H1 (cell line): ENCODE measurements at regions not wholly inside any gene's neighbourhood (a gene's known extent, or its start where the extent isn't known, plus 50 kb on each side); places are given as distances from the start of the nearest gene placed in this dataset.
"Not testable (repeated sequence)": the region's sequence is repeated elsewhere in the genome, so short reads cannot be mapped to it uniquely, and the experiment has no call there.

Source experiments
- CTCF ChIA-PET: fragments of 300-600 bp; sonication (Branson Sonifier 250); formaldehyde crosslinking; loops from one replicate; lab custom pipeline; 2021; ENCODE audit not compliant: partially characterized antibody; lab: Charles Lee
- POLR2A ChIA-PET: fragments of 300-600 bp; sonication (Branson Sonifier 250); formaldehyde crosslinking; loops from one replicate; lab custom pipeline; 2021; ENCODE audit warnings: inconsistent platforms; ENCODE audit not compliant: partially characterized antibody; lab: Charles Lee
- DNase-seq, 2 experiments: peaks; one replicate each; pipeline versions ENCODE4 v3.0.0 to v3.0.0-alpha.2; 2010 to 2022; ENCODE audit warnings: low spot score in 2 of 2, low read depth in 1 of 2, mixed read lengths in 1 of 2
- FAIRE-seq: peaks from 2 replicates; lab custom pipeline; 2011; peaks lifted over from hg19 to GRCh38; lab: Jason Lieb, UNC
- H2AFZ ChIP-seq: 2 replicates; pipeline ENCODE4 v1.8.1; 2012; ENCODE audit warnings: low read length, inconsistent platforms
- H2AK5ac ChIP-seq: 2 replicates; pipeline ENCODE4 v1.6.1; 2013; ENCODE audit warnings: low read depth, low read length
- H2BK120ac ChIP-seq: replicated peaks from 2 replicates; pipeline ENCODE3; 2013; ENCODE audit warnings: low read depth, low read length, inconsistent platforms
- H2BK12ac ChIP-seq: 2 replicates; pipeline ENCODE4 v1.6.1; 2013; ENCODE audit warnings: low read depth, low read length
- H2BK15ac ChIP-seq: 2 replicates; pipeline ENCODE4 v1.6.1; 2013; ENCODE audit warnings: low read length
- H2BK20ac ChIP-seq: 2 replicates; pipeline ENCODE4 v1.6.1; 2013; ENCODE audit warnings: low read length
- H2BK5ac ChIP-seq: 2 replicates; pipeline ENCODE4 v1.6.1; 2013; ENCODE audit warnings: low read depth, low read length
- H3K14ac ChIP-seq: 2 replicates; pipeline ENCODE4 v1.6.1; 2013; ENCODE audit warnings: inconsistent platforms; ENCODE audit not compliant: insufficient read length
- H3K18ac ChIP-seq: 2 replicates; pipeline ENCODE4 v1.6.1; 2013; ENCODE audit warnings: low read length; ENCODE audit errors: extremely low read depth
- H3K23ac ChIP-seq: 2 replicates; pipeline ENCODE4 v1.6.1; 2013; ENCODE audit warnings: inconsistent platforms; ENCODE audit not compliant: insufficient read length
- H3K23me2 ChIP-seq: 2 replicates; pipeline ENCODE4 v1.6.1; 2013; ENCODE audit warnings: low read depth, low read length
- H3K27ac ChIP-seq: 2 replicates; pipeline ENCODE4 v1.6.1; 2011; ENCODE audit warnings: low read depth, low read length, inconsistent platforms
- H3K27me3 ChIP-seq, 4 experiments: replicated peaks in 1 of 4; 1 replicate in 1 of 4; 2 replicates in 3 of 4; pipeline versions ENCODE4 v1.6.1 to v1.8.1; 2011 to 2013; ENCODE audit warnings: low read length in 3 of 4, mild to moderate bottlenecking in 3 of 4, inconsistent platforms in 2 of 4, mixed read lengths in 2 of 4, moderate library complexity in 1 of 4; ENCODE audit not compliant: control insufficient read depth in 3 of 4, insufficient read depth in 3 of 4; ENCODE audit errors: extremely low read depth in 1 of 4
- H3K36me3 ChIP-seq, 4 experiments: 2 replicates each; pipeline versions ENCODE4 v1.6.1 to v1.8.1; 2011 to 2013; ENCODE audit warnings: mild to moderate bottlenecking in 4 of 4, low read length in 3 of 4, moderate library complexity in 2 of 4, control low read depth in 1 of 4, inconsistent platforms in 1 of 4; ENCODE audit not compliant: insufficient read depth in 4 of 4, control insufficient read depth in 2 of 4
- H3K4ac ChIP-seq: replicated peaks from 2 replicates; pipeline ENCODE3; 2013; ENCODE audit warnings: low read length, low read depth, mixed read lengths, inconsistent platforms; ENCODE audit not compliant: insufficient read length
- H3K4me1 ChIP-seq, 4 experiments: replicated peaks in 1 of 4; 1 replicate in 1 of 4; 2 replicates in 3 of 4; pipeline versions ENCODE4 v1.6.1 to v1.8.1; 2011 to 2013; ENCODE audit warnings: low read length in 3 of 4, inconsistent platforms in 2 of 4, mixed read lengths in 1 of 4; ENCODE audit not compliant: insufficient read depth in 4 of 4, control insufficient read depth in 3 of 4
- H3K4me2 ChIP-seq, 2 experiments: 2 replicates each; pipeline versions ENCODE4 v1.6.1 to v1.8.1; 2011 to 2013; ENCODE audit warnings: low read depth in 2 of 2, low read length in 2 of 2, control low read depth in 1 of 2, inconsistent platforms in 1 of 2, mild to moderate bottlenecking in 1 of 2; ENCODE audit not compliant: insufficient read depth in 1 of 2
- H3K4me3 ChIP-seq, 4 experiments: fragments of 200-600, 300-600 bp in 1 of 4; sonication (generic), shearing (Covaris generic), sonication (Bioruptor Twin) in 1 of 4; 2 replicates each; pipeline versions ENCODE4 v1.5.1 to v1.8.1; 2011 to 2016; ENCODE audit warnings: low read length in 4 of 4, low read depth in 3 of 4, control low read depth in 2 of 4, inconsistent platforms in 2 of 4, mild to moderate bottlenecking in 2 of 4, mixed read lengths in 1 of 4, moderate library complexity in 1 of 4; ENCODE audit not compliant: insufficient read depth in 2 of 4; ENCODE audit errors: extremely low read depth in 1 of 4
- H3K56ac ChIP-seq: replicated peaks from 2 replicates; pipeline ENCODE3; 2013; ENCODE audit warnings: low read depth, mild to moderate bottlenecking, mixed read lengths, low read length, inconsistent platforms; ENCODE audit not compliant: insufficient read length
- H3K79me1 ChIP-seq: 2 replicates; pipeline ENCODE4 v1.6.1; 2013; ENCODE audit warnings: low read depth, low read length, control low read depth
- H3K79me2 ChIP-seq, 2 experiments: 2 replicates each; pipeline versions ENCODE4 v1.6.1 to v1.8.1; 2012 to 2013; ENCODE audit warnings: low read length in 2 of 2, mild to moderate bottlenecking in 2 of 2, inconsistent platforms in 1 of 2; ENCODE audit not compliant: insufficient read depth in 2 of 2, control insufficient read depth in 1 of 2
- H3K9ac ChIP-seq, 4 experiments: replicated peaks in 1 of 4; 1 replicate in 1 of 4; 2 replicates in 3 of 4; pipeline versions ENCODE4 v1.6.1 to v1.8.1; 2011 to 2013; ENCODE audit warnings: low read depth in 3 of 4, low read length in 3 of 4, control low read depth in 2 of 4, mild to moderate bottlenecking in 2 of 4, moderate library complexity in 2 of 4, inconsistent platforms in 1 of 4; ENCODE audit errors: extremely low read depth in 1 of 4
- H3K9me3 ChIP-seq, 2 experiments: 2 replicates each; pipeline versions ENCODE4 v1.6.1 to v1.8.1; 2012 to 2013; ENCODE audit warnings: mild to moderate bottlenecking in 2 of 2, moderate library complexity in 2 of 2, control low read depth in 1 of 2, inconsistent platforms in 1 of 2, low read depth in 1 of 2, low read length in 1 of 2, mixed read lengths in 1 of 2; ENCODE audit not compliant: insufficient read depth in 2 of 2
- H4K20me1 ChIP-seq, 2 experiments: replicated peaks in 1 of 2; 2 replicates each; pipeline versions ENCODE3 to v1.8.1; 2011 to 2013; ENCODE audit warnings: inconsistent platforms in 2 of 2, low read length in 2 of 2, mild to moderate bottlenecking in 1 of 2; ENCODE audit not compliant: insufficient read depth in 2 of 2, control insufficient read depth in 1 of 2
- H4K5ac ChIP-seq: 2 replicates; pipeline ENCODE4 v1.6.1; 2013; ENCODE audit warnings: low read length, low read depth, mixed read lengths, inconsistent platforms; ENCODE audit not compliant: insufficient read length
- H4K8ac ChIP-seq: 2 replicates; pipeline ENCODE4 v1.8.0; 2013; ENCODE audit warnings: mild to moderate bottlenecking, moderate library complexity, low read length, inconsistent platforms; ENCODE audit not compliant: insufficient read depth; ENCODE audit errors: extremely low read depth
- H4K91ac ChIP-seq: replicated peaks from 2 replicates; pipeline ENCODE3; 2013; ENCODE audit warnings: low read length, mixed read lengths, inconsistent platforms; ENCODE audit not compliant: insufficient read length

DNA sequence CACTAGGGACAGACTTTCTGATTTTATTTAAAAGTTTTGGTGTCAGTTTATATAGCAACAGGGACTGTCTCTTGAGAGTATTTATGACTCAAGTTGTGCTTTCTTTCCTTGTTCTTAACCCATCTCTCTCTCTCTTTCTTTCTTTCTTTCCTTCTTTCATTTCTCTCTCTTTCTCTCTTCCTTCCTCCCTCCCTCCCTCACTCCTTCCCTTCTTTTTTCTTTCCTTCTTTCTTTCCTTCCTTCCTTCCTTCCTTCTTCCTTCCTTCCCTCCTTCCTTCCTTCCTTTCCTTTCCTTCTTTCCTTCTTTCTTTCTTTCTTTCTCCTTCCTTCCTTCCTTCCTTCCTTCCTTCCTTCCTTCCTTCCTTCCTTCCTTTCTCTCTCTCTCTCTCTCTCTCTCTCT lies 77.8 kb upstream of the PODXL start:
- H3K4ac ChIP-seq, H3K79me2 ChIP-seq, H2BK12ac ChIP-seq, H3K9me3 ChIP-seq, H3K4me3 ChIP-seq, H4K91ac ChIP-seq, H3K23ac ChIP-seq, H3K23me2 ChIP-seq, H4K5ac ChIP-seq, H4K8ac ChIP-seq, H3K56ac ChIP-seq, H3K27ac ChIP-seq, H2BK20ac ChIP-seq, H4K20me1 ChIP-seq, H3K79me1 ChIP-seq, H2AFZ ChIP-seq, H2BK15ac ChIP-seq, H3K4me2 ChIP-seq, H3K18ac ChIP-seq, H3K27me3 ChIP-seq, H2AK5ac ChIP-seq, H2BK120ac ChIP-seq, H3K36me3 ChIP-seq, H3K14ac ChIP-seq, H3K9ac ChIP-seq, FAIRE-seq, H2BK5ac ChIP-seq, DNase-seq: not testable (repeated sequence)
- ChIA-PET CTCF (interaction anchor here (0.9 to 3.7 kb wide), 4 partner anchors 9 to 136 kb away, joined by 3 to 27 read pairs (median 5); no protein-coding TSS in a partner anchor), POLR2A (interaction anchor here (1.0 to 1.8 kb wide), 2 partner anchors 9 to 29 kb away, joined by 3 to 6 read pairs; no protein-coding TSS in a partner anchor)
- peaks cover 0 to 19% (median 6%) of the 10 kb centered on the region in 4 experiments; a peak in 3 of 7 replicates for H3K4me1 ChIP-seq
